ENCODE measurements at regions not wholly inside any gene's neighbourhood (a gene's known extent, or its start where the extent isn't known, plus 50 kb on each side); places are given as distances from the start of the nearest gene placed in this dataset.

GRCh38 chr9:129483415-129484351, 137.2 kb downstream of the C9orf50 start:
- Histone ChIP-seq H3K4me1 (peaks cover 34 to 52% (median 43%) of the 10 kb centered on the region in 3 donors), H3K9me3 (no peaks in the 10 kb centered on the region), H3K4me3 (peak overlapping the region in 3 of 4 donors; percentile 14 to 58 (median 53)), H3K36me3 (no peaks in the 10 kb centered on the region), H3K27me3 (no peaks in the 10 kb centered on the region), H3K27ac (peak overlapping the region; percentile 99 to 100 (median 100))
- DNase-seq: peak; percentile 79 to 89 (median 84)
- intact Hi-C loops (cut with DNase I): loop anchor here in 1 of 3 donors (10.0 kb wide), 1 partner anchor 309 kb away; the partner anchor contains the start of gene IER5L
- TF ChIP-seq CTCF (IDR thresholded peaks at IDR 0.05): no peak
- FAIRE-seq: no peak
- ATAC-seq: peak; percentile 38 to 63 (median 52)
- WGBS, 2 donors: 14% methylated on average over 34 of the region's 34 CpGs

DNA sequence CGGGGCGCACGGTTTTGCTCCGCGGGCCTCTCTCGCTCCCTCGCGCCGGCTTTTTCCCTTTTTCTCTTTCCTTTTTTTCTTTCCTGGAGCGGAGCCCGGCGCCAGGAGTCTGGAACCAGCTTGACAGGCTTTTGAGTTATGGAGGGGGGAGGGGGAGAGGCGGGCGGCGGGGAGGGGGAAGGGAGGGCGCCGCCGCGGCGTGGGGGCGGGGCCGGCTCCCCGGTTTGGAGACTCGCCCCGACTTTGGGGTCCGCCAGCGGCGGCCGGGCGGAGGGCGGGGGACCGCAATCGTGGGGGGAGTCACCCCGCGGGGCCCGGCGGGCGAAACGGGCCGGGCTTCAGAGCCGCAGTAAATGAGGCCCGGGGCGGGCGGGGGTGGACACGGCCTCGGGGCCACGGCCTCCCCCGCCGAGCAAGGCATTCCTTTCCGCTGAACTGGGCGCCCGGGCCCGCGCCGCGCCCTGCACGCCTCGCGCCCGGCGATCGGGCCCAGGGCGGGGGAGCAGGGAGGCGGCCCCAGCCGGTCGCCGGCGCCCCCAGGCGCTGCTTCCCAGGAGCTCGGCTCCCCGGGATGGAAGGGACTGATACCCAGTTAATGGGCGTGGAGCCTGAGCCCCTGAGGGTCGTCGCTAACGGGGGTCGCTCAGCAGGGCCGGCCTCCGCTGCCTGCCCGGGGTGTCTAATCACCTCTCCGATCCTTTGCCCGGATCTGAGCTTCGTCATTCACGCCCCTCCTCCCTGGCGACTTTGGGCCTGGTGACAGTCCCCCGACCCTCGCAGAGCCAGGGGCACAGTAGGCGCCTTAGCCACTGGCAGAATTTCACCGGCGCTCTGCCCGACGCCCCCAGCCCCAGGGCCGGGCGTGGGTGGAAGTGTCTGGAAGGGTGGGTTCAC, 138.1 kb downstream of the C9orf50 start:
- TF ChIP-seq CTCF (IDR thresholded peaks at IDR 0.05): no peak
- no peak for FAIRE-seq
- Histone ChIP-seq H3K27ac (peak overlapping the region; percentile 99 to 100 (median 100)), H3K4me1 (peaks cover 34 to 51% (median 38%) of the 10 kb centered on the region in 3 donors), H3K9me3 (no peaks in the 10 kb centered on the region), H3K27me3 (no peaks in the 10 kb centered on the region), H3K36me3 (no peaks in the 10 kb centered on the region), H3K4me3 (peak overlapping the region; percentile 14 to 58 (median 40))
- 1% methylated on average over 61 to 92 of the region's 93 CpGs for WGBS, 2 donors
- peak; percentile 88 to 94 (median 92) for DNase-seq
- intact Hi-C loops (cut with DNase I): loop anchor here in 1 of 3 donors (10.0 kb wide), 1 partner anchor 308 kb away; the partner anchor contains the start of gene IER5L
- ATAC-seq: peak; percentile 66 to 82 (median 72)

GRCh38 chr9:129481810-129482511, 138.9 kb downstream of the C9orf50 start:
- TF ChIP-seq CTCF (IDR thresholded peaks at IDR 0.05): no peak
- peak overlapping the region; percentile 14 to 58 (median 40) for H3K4me3 ChIP-seq
- ATAC-seq (peak in 3 of 4 donors; percentile 2 to 7 (median 4)), FAIRE-seq (no peak), DNase-seq (peak in 2 of 6 donors; percentile 49 to 51)
- WGBS, 2 donors: 13 to 14% methylated on average over 45 to 55 of the region's 55 CpGs
- no peaks in the 10 kb centered on the region for H3K9me3 ChIP-seq
- peak overlapping the region; percentile 99 to 100 (median 100) for H3K27ac ChIP-seq
- peaks cover 27 to 43% (median 30%) of the 10 kb centered on the region in 3 donors for H3K4me1 ChIP-seq
- no peaks in the 10 kb centered on the region for H3K36me3 ChIP-seq
- intact Hi-C loops (cut with DNase I): loop anchor here in 1 of 3 donors (10.0 kb wide), 1 partner anchor 307 kb away; the partner anchor contains the start of gene IER5L
- no peaks in the 10 kb centered on the region for H3K27me3 ChIP-seq

- TF ChIP-seq CTCF (IDR thresholded peaks at IDR 0.05): no peak
- Histone ChIP-seq H3K27ac (peak overlapping the region; percentile 99 to 100 (median 100)), H3K4me1 (peaks cover 27 to 40% (median 30%) of the 10 kb centered on the region in 3 donors), H3K9me3 (no peaks in the 10 kb centered on the region), H3K4me3 (no peak overlapping the region), H3K27me3 (no peaks in the 10 kb centered on the region), H3K36me3 (no peaks in the 10 kb centered on the region)
- ATAC-seq (no peak), FAIRE-seq (no peak), DNase-seq (peak in 1 of 6 donors; percentile 61)
- intact Hi-C loops (cut with DNase I): loop anchor here in 1 of 3 donors (10.0 kb wide), 1 partner anchor 307 kb away; the partner anchor contains the start of gene IER5L
- 64% methylated on average over 9 of the region's 9 CpGs for WGBS, 2 donors
These were observed 139.5 kb downstream of the C9orf50 start for GRCh38 chr9:129481424-129481809.
